ENCODE measurements at regions not wholly inside any gene's neighbourhood (a gene's known extent, or its start where the extent isn't known, plus 50 kb on each side); places are given as distances from the start of the nearest gene placed in this dataset.

- Histone ChIP-seq H3K79me2 (ENCODE audit: low read length) (no peaks in the 10 kb centered on the region), H3K9ac (ENCODE audit: low read length) (no peak overlapping the region), H3K27me3 (ENCODE audit: low read length) (peaks cover 99% of the 10 kb centered on the region), H3K36me3 (ENCODE audit: low read depth, low read length) (no peaks in the 10 kb centered on the region), H2AFZ (ENCODE audit: low read length) (no peak overlapping the region), H3K4me2 (ENCODE audit: low read length) (no peak overlapping the region), H3K4me3 (ENCODE audit: low read length) (no peak overlapping the region), H3K4me1 (ENCODE audit: insufficient read depth, low read length) (no peaks in the 10 kb centered on the region), H3K9me2 (replicated peaks; ENCODE audit: low read length) (no peaks in the 10 kb centered on the region), H3F3A (ENCODE audit: low read length, unreplicated experiment) (no peaks in the 10 kb centered on the region), H4K20me1 (ENCODE audit: low read length) (no peaks in the 10 kb centered on the region), H3K9me3 (ENCODE audit: low read length) (no peaks in the 10 kb centered on the region), H3K27ac (ENCODE audit: low read length) (no peak overlapping the region)
- ChIA-PET CTCF (no interaction called here), POLR2A (ENCODE audit: unreplicated experiment) (no interaction called here)
- ATAC-seq = no peak
- no peak for DNase-seq
- intact Hi-C loops (cut with micrococcal nuclease) = no loop called here
- no TSS peak for BruUV-seq (replicated peaks)
- no peak for TF ChIP-seq CTCF (conservative IDR thresholded peaks at IDR 0.05; ENCODE audit: low read depth, low read length)
- TF ChIP-seq EZH2phosphoT487 (IDR thresholded peaks at IDR 0.05; ENCODE audit: borderline replicate concordance, low read length) = no peak
- TF ChIP-seq EZH2 (IDR thresholded peaks at IDR 0.05; ENCODE audit: low read length, unreplicated experiment) = no peak
Measured at GRCh38 chr17:79364315-79365094, 246.3 kb downstream of the RBFOX3 start.

GRCh38 chr17:79363552-79364275, 247.1 kb downstream of the RBFOX3 start:
- TF ChIP-seq CTCF (conservative IDR thresholded peaks at IDR 0.05; ENCODE audit: low read depth, low read length) = no peak
- no peak for TF ChIP-seq EZH2phosphoT487 (IDR thresholded peaks at IDR 0.05; ENCODE audit: borderline replicate concordance, low read length)
- TF ChIP-seq EZH2 (IDR thresholded peaks at IDR 0.05; ENCODE audit: low read length, unreplicated experiment) = no peak
- Histone ChIP-seq H2AFZ (ENCODE audit: low read length) (no peak overlapping the region), H3K27ac (ENCODE audit: low read length) (no peak overlapping the region), H3K9me3 (ENCODE audit: low read length) (no peaks in the 10 kb centered on the region), H3K9ac (ENCODE audit: low read length) (no peak overlapping the region), H3K79me2 (ENCODE audit: low read length) (no peaks in the 10 kb centered on the region), H3K27me3 (ENCODE audit: low read length) (peaks cover 99% of the 10 kb centered on the region), H3K4me1 (ENCODE audit: insufficient read depth, low read length) (no peaks in the 10 kb centered on the region), H3K36me3 (ENCODE audit: low read depth, low read length) (no peaks in the 10 kb centered on the region), H4K20me1 (ENCODE audit: low read length) (no peaks in the 10 kb centered on the region), H3K4me2 (ENCODE audit: low read length) (no peak overlapping the region), H3F3A (ENCODE audit: low read length, unreplicated experiment) (no peaks in the 10 kb centered on the region), H3K9me2 (replicated peaks; ENCODE audit: low read length) (no peaks in the 10 kb centered on the region), H3K4me3 (ENCODE audit: low read length) (no peak overlapping the region)
- DNase-seq (no peak), ATAC-seq (no peak)
- ChIA-PET POLR2A (ENCODE audit: unreplicated experiment) (no interaction called here), CTCF (no interaction called here)
- no TSS peak for BruUV-seq (replicated peaks)
- intact Hi-C loops (cut with micrococcal nuclease) = no loop called here

GRCh38 chr17:79362772-79363305, 248.0 kb downstream of the RBFOX3 start:
- Histone ChIP-seq H3K79me2 (ENCODE audit: low read length) (no peaks in the 10 kb centered on the region), H3F3A (ENCODE audit: low read length, unreplicated experiment) (no peaks in the 10 kb centered on the region), H4K20me1 (ENCODE audit: low read length) (no peaks in the 10 kb centered on the region), H3K9ac (ENCODE audit: low read length) (no peak overlapping the region), H3K9me3 (ENCODE audit: low read length) (no peaks in the 10 kb centered on the region), H3K9me2 (replicated peaks; ENCODE audit: low read length) (no peaks in the 10 kb centered on the region), H3K36me3 (ENCODE audit: low read depth, low read length) (no peaks in the 10 kb centered on the region), H3K27ac (ENCODE audit: low read length) (no peak overlapping the region), H3K4me1 (ENCODE audit: insufficient read depth, low read length) (no peaks in the 10 kb centered on the region), H2AFZ (ENCODE audit: low read length) (no peak overlapping the region), H3K4me2 (ENCODE audit: low read length) (no peak overlapping the region), H3K27me3 (ENCODE audit: low read length) (peaks cover 99% of the 10 kb centered on the region), H3K4me3 (ENCODE audit: low read length) (no peak overlapping the region)
- ChIA-PET CTCF (no interaction called here), POLR2A (ENCODE audit: unreplicated experiment) (no interaction called here)
- no peak for ATAC-seq
- intact Hi-C loops (cut with micrococcal nuclease) = no loop called here
- TF ChIP-seq CTCF (conservative IDR thresholded peaks at IDR 0.05; ENCODE audit: low read depth, low read length) (no peak), EZH2 (IDR thresholded peaks at IDR 0.05; ENCODE audit: low read length, unreplicated experiment) (peak; percentile 75), EZH2phosphoT487 (IDR thresholded peaks at IDR 0.05; ENCODE audit: borderline replicate concordance, low read length) (no peak; the same call in 1 of the 2 replicates)
- no peak for DNase-seq
- BruUV-seq (replicated peaks) = no TSS peak
